ENCODE measurements at regions not wholly inside any gene's neighbourhood (a gene's known extent, or its start where the extent isn't known, plus 50 kb on each side); places are given as distances from the start of the nearest gene placed in this dataset.

GRCh38 chr1:207971331-207972219 lies 60.6 kb upstream of the CD34 start:
- H3K36me3 ChIP-seq: no peaks in the 10 kb centered on the region
- WGBS, 2 donors: 79 to 80% methylated on average over 10 of the region's 10 CpGs
- no peak overlapping the region for H3K27ac ChIP-seq
- no peaks in the 10 kb centered on the region for H3K27me3 ChIP-seq
- ATAC-seq (ENCODE audit: low FRiP score in 2 of 2): no peak
- TF ChIP-seq CTCF (IDR thresholded peaks at IDR 0.05) (no peak), POLR2A (IDR thresholded peaks at IDR 0.05) (no peak), EP300 (IDR thresholded peaks at IDR 0.05) (no peak), POLR2AphosphoS5 (IDR thresholded peaks at IDR 0.05) (no peak)
- DNase-seq: no peak
- H3K4me3 ChIP-seq: no peak overlapping the region
- H3K9me3 ChIP-seq: no peaks in the 10 kb centered on the region
- no peaks in the 10 kb centered on the region for H3K4me1 ChIP-seq

- DNase-seq (no peak), ATAC-seq (ENCODE audit: low FRiP score in 2 of 2) (no peak)
- Histone ChIP-seq H3K4me1 (no peaks in the 10 kb centered on the region), H3K27me3 (no peaks in the 10 kb centered on the region), H3K4me3 (no peak overlapping the region), H3K27ac (no peak overlapping the region), H3K36me3 (no peaks in the 10 kb centered on the region), H3K9me3 (no peaks in the 10 kb centered on the region)
- TF ChIP-seq POLR2A (IDR thresholded peaks at IDR 0.05): no peak
- TF ChIP-seq EP300 (IDR thresholded peaks at IDR 0.05): no peak
- no peak for TF ChIP-seq POLR2AphosphoS5 (IDR thresholded peaks at IDR 0.05)
- no peak for TF ChIP-seq CTCF (IDR thresholded peaks at IDR 0.05)
- WGBS, 2 donors: 71 to 73% methylated on average over 16 of the region's 16 CpGs
These were observed 59.7 kb upstream of the CD34 start for GRCh38 chr1:207970329-207971233.

GRCh38 chr1:207969528-207969927 lies 58.6 kb upstream of the CD34 start:
- H3K27ac ChIP-seq: no peak overlapping the region
- no peak overlapping the region for H3K4me3 ChIP-seq
- TF ChIP-seq CTCF (IDR thresholded peaks at IDR 0.05) (no peak), POLR2AphosphoS5 (IDR thresholded peaks at IDR 0.05) (no peak), POLR2A (IDR thresholded peaks at IDR 0.05) (no peak), EP300 (IDR thresholded peaks at IDR 0.05) (no peak)
- DNase-seq (no peak), ATAC-seq (ENCODE audit: low FRiP score in 2 of 2) (no peak)
- H3K4me1 ChIP-seq: peaks cover under 1 to 4% (median 3%) of the 10 kb centered on the region in 4 donors
- 94 to 96% methylated on average over 2 of the region's 2 CpGs for WGBS, 2 donors
- no peaks in the 10 kb centered on the region for H3K36me3 ChIP-seq
- H3K9me3 ChIP-seq: no peaks in the 10 kb centered on the region
- H3K27me3 ChIP-seq: no peaks in the 10 kb centered on the region

- Histone ChIP-seq H3K9me3 (no peaks in the 10 kb centered on the region), H3K27me3 (no peaks in the 10 kb centered on the region), H3K27ac (no peak overlapping the region), H3K36me3 (no peaks in the 10 kb centered on the region), H3K4me3 (no peak overlapping the region), H3K4me1 (peaks cover 9 to 13% (median 11%) of the 10 kb centered on the region in 4 donors)
- TF ChIP-seq EP300 (IDR thresholded peaks at IDR 0.05): no peak
- no peak for TF ChIP-seq POLR2AphosphoS5 (IDR thresholded peaks at IDR 0.05)
- TF ChIP-seq POLR2A (IDR thresholded peaks at IDR 0.05): no peak
- TF ChIP-seq CTCF (IDR thresholded peaks at IDR 0.05): no peak
- WGBS, 2 donors: 51 to 68% methylated on average over 5 of the region's 5 CpGs
- no peak for DNase-seq
- peak in 1 of 2 donors; percentile 38 for ATAC-seq (ENCODE audit: low FRiP score in 2 of 2)
These were observed 57.6 kb upstream of the CD34 start for GRCh38 chr1:207968521-207969009.

All from upper lobe of left lung (tissue), 6 donors.